GM12891 (cell line): ENCODE measurements at regions not wholly inside any gene's neighbourhood (a gene's known extent, or its start where the extent isn't known, plus 50 kb on each side); places are given as distances from the start of the nearest gene placed in this dataset.

ENCODE experiments used
- POLR2A ChIP-seq: IDR thresholded peaks from 2 replicates; pipeline ENCODE4 v1.6.1; 2011; ENCODE audit warnings: low read depth, low read length, control low read depth
- POLR2AphosphoS5 ChIP-seq: IDR thresholded peaks from 2 replicates; pipeline ENCODE4 v1.6.1; 2011; ENCODE audit warnings: low read depth, low read length, control low read depth
- SPI1 ChIP-seq: IDR thresholded peaks from 2 replicates; pipeline ENCODE4 v1.6.1; 2011; ENCODE audit warnings: low read depth, low read length, control low read depth
- TAF1 ChIP-seq: IDR thresholded peaks from 2 replicates; pipeline ENCODE4 v1.6.1; 2011; ENCODE audit warnings: low read depth, low read length, control low read depth

GRCh38 chr9:107631788-107632187 lies 142.2 kb upstream of the KLF4 start:
- no peak for TF ChIP-seq POLR2A
- no peak for TF ChIP-seq TAF1
- TF ChIP-seq POLR2AphosphoS5: no peak
- no peak for TF ChIP-seq SPI1
